IPS-NIHi11 (cell line): ENCODE measurements at regions not wholly inside any gene's neighbourhood (a gene's known extent, or its start where the extent isn't known, plus 50 kb on each side); places are given as distances from the start of the nearest gene placed in this dataset.
A peak's percentile ranks its signal among the peaks of the same experiment; 100 is the strongest.

Source experiments
- DNase-seq: peaks from one replicate; pipeline ENCODE4 v3.0.0; 2012; ENCODE audit warnings: mixed read lengths, low spot score

- no peak for DNase-seq
Observed at GRCh38 chr10:78366663-78367411, 333.2 kb downstream of the RPS24 start.

- DNase-seq = no peak
Observed at GRCh38 chr10:78367751-78368150, 334.1 kb downstream of the RPS24 start.

GRCh38 chr10:78371136-78371535 lies 337.5 kb downstream of the RPS24 start:
- peak; percentile 49 for DNase-seq

GRCh38 chr10:78372806-78373205 lies 339.1 kb downstream of the RPS24 start:
- no peak for DNase-seq

GRCh38 chr10:78374331-78375028 lies 340.8 kb downstream of the RPS24 start:
- DNase-seq = no peak

GRCh38 chr10:78375854-78376785 lies 342.5 kb downstream of the RPS24 start:
- DNase-seq = no peak

GRCh38 chr10:78377356-78377755 lies 343.7 kb downstream of the RPS24 start:
- DNase-seq = no peak

GRCh38 chr10:78378192-78378591 lies 344.5 kb downstream of the RPS24 start:
- DNase-seq = no peak

GRCh38 chr10:78381107-78381506 lies 347.4 kb downstream of the RPS24 start:
- DNase-seq = peak; percentile 71

- DNase-seq = no peak
Observed at GRCh38 chr10:78382047-78382446, 348.4 kb downstream of the RPS24 start.

- no peak for DNase-seq
Observed at GRCh38 chr10:78382772-78383171, 349.1 kb downstream of the RPS24 start.

- no peak for DNase-seq
Observed at GRCh38 chr10:78383378-78384048, 349.9 kb downstream of the RPS24 start.

GRCh38 chr10:78384049-78384431 lies 350.4 kb downstream of the RPS24 start:
- DNase-seq = no peak

GRCh38 chr10:78385599-78385998 lies 351.9 kb downstream of the RPS24 start:
- no peak for DNase-seq

- DNase-seq = no peak
Observed at GRCh38 chr10:78386509-78386908, 352.8 kb downstream of the RPS24 start.

- DNase-seq = no peak
Observed at GRCh38 chr10:78388331-78389050, 354.8 kb downstream of the RPS24 start.

GRCh38 chr10:78389419-78389818 lies 355.8 kb downstream of the RPS24 start:
- no peak for DNase-seq

GRCh38 chr10:78390051-78390450 lies 356.4 kb downstream of the RPS24 start:
- no peak for DNase-seq

GRCh38 chr10:78390817-78391216 lies 357.2 kb downstream of the RPS24 start:
- no peak for DNase-seq

- no peak for DNase-seq
Observed at GRCh38 chr10:78391585-78391984, 357.9 kb downstream of the RPS24 start.

- DNase-seq = no peak
Observed at GRCh38 chr10:78392197-78392596, 358.5 kb downstream of the RPS24 start.
